ENCODE measurements at regions not wholly inside any gene's neighbourhood (a gene's known extent, or its start where the extent isn't known, plus 50 kb on each side); places are given as distances from the start of the nearest gene placed in this dataset.

- TF ChIP-seq CTCF (IDR thresholded peaks at IDR 0.05; ENCODE audit: borderline replicate concordance, control extremely low read depth, extremely low read depth, insufficient read depth, missing control alignments) = no peak
- in situ Hi-C loops (cut with MboI; ENCODE audit: low sequenced_read_pairs, unreplicated experiment) = no loop called here
- no peak for DNase-seq (ENCODE audit: low spot score)
These were observed 1038.4 kb downstream of the EPHA7 start for GRCh38 chr6:92380803-92381601.

GRCh38 chr6:92377137-92377536 lies 1042.2 kb downstream of the EPHA7 start:
- TF ChIP-seq CTCF (IDR thresholded peaks at IDR 0.05; ENCODE audit: borderline replicate concordance, control extremely low read depth, extremely low read depth, insufficient read depth, missing control alignments) = no peak
- no peak for DNase-seq (ENCODE audit: low spot score)
- in situ Hi-C loops (cut with MboI; ENCODE audit: low sequenced_read_pairs, unreplicated experiment) = no loop called here

- in situ Hi-C loops (cut with MboI; ENCODE audit: low sequenced_read_pairs, unreplicated experiment) = no loop called here
- no peak for TF ChIP-seq CTCF (IDR thresholded peaks at IDR 0.05; ENCODE audit: borderline replicate concordance, control extremely low read depth, extremely low read depth, insufficient read depth, missing control alignments)
- DNase-seq (ENCODE audit: low spot score) = no peak
These were observed 1042.7 kb downstream of the EPHA7 start for GRCh38 chr6:92376691-92377090.

GRCh38 chr6:92371211-92372208 lies 1047.8 kb downstream of the EPHA7 start:
- no peak for TF ChIP-seq CTCF (IDR thresholded peaks at IDR 0.05; ENCODE audit: borderline replicate concordance, control extremely low read depth, extremely low read depth, insufficient read depth, missing control alignments)
- in situ Hi-C loops (cut with MboI; ENCODE audit: low sequenced_read_pairs, unreplicated experiment) = no loop called here
- no peak for DNase-seq (ENCODE audit: low spot score)

- TF ChIP-seq CTCF (IDR thresholded peaks at IDR 0.05; ENCODE audit: borderline replicate concordance, control extremely low read depth, extremely low read depth, insufficient read depth, missing control alignments) = no peak
- in situ Hi-C loops (cut with MboI; ENCODE audit: low sequenced_read_pairs, unreplicated experiment) = no loop called here
- DNase-seq (ENCODE audit: low spot score) = no peak
These were observed 1050.0 kb downstream of the EPHA7 start for GRCh38 chr6:92369309-92369708.

GRCh38 chr6:92364948-92365541 lies 1054.3 kb downstream of the EPHA7 start:
- DNase-seq (ENCODE audit: low spot score) = no peak
- in situ Hi-C loops (cut with MboI; ENCODE audit: low sequenced_read_pairs, unreplicated experiment) = no loop called here
- no peak for TF ChIP-seq CTCF (IDR thresholded peaks at IDR 0.05; ENCODE audit: borderline replicate concordance, control extremely low read depth, extremely low read depth, insufficient read depth, missing control alignments)

Measured in GM13976 (cell line).